Keratinocyte (primary cell): ENCODE measurements at regions not wholly inside any gene's neighbourhood (a gene's known extent, or its start where the extent isn't known, plus 50 kb on each side); places are given as distances from the start of the nearest gene placed in this dataset.

ENCODE experiments used
- EZH2 ChIP-seq: IDR thresholded peaks from one replicate; pipeline ENCODE4 v1.6.1; 2012; ENCODE audit warnings: inconsistent platforms, mild to moderate bottlenecking, low read length, moderate library complexity
- TF ChIP-seq, protein P1 (sequence below), 3 experiments: IDR thresholded peaks in 1 of 3; conservative IDR thresholded peaks in 1 of 3; optimal IDR thresholded peaks in 1 of 3; 2 replicates in 2 of 3; 3 replicates in 1 of 3; pipeline versions ENCODE3 to v1.5.1; 2011; ENCODE audit warnings: low read length in 3 of 3, mild to moderate bottlenecking in 3 of 3, moderate library complexity in 2 of 3, control low read depth in 1 of 3, inconsistent platforms in 1 of 3; ENCODE audit not compliant: insufficient read depth in 2 of 3; ENCODE audit errors: extremely low read depth in 1 of 3

DNA sequence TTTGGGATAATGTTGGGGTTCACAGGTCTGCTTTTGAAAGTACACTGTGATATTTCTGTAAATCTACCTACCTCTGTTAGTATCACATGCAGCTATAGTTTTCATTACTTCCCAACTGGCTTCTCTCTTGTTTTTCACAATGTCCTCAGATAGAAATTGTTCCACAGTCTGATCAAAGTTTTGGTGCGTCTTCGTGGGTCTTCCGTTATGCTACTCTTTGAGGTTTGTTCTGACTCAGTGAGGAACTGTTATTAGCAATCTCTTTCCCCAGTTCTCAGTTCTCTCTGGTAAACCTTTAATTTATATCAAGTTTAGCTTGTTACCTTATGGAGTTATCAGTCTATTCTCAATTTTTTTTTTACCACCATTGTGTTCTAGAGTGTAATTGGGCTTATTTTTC lies 2061.2 kb upstream of the CDH9 start:
- TF ChIP-seq, protein P1, sequence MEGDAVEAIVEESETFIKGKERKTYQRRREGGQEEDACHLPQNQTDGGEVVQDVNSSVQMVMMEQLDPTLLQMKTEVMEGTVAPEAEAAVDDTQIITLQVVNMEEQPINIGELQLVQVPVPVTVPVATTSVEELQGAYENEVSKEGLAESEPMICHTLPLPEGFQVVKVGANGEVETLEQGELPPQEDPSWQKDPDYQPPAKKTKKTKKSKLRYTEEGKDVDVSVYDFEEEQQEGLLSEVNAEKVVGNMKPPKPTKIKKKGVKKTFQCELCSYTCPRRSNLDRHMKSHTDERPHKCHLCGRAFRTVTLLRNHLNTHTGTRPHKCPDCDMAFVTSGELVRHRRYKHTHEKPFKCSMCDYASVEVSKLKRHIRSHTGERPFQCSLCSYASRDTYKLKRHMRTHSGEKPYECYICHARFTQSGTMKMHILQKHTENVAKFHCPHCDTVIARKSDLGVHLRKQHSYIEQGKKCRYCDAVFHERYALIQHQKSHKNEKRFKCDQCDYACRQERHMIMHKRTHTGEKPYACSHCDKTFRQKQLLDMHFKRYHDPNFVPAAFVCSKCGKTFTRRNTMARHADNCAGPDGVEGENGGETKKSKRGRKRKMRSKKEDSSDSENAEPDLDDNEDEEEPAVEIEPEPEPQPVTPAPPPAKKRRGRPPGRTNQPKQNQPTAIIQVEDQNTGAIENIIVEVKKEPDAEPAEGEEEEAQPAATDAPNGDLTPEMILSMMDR (optimal IDR thresholded peaks at IDR 0.05 in 1 of 3, IDR thresholded peaks at IDR 0.05 in 1 of 3, conservative IDR thresholded peaks at IDR 0.05 in 1 of 3; ENCODE audit: extremely low read depth in 1 of 3, insufficient read depth in 2 of 3, low read length in 3 of 3), result no peak
- no peak for TF ChIP-seq EZH2
